ENCODE measurements at regions not wholly inside any gene's neighbourhood (a gene's known extent, or its start where the extent isn't known, plus 50 kb on each side); places are given as distances from the start of the nearest gene placed in this dataset.

- TF ChIP-seq, protein P1, sequence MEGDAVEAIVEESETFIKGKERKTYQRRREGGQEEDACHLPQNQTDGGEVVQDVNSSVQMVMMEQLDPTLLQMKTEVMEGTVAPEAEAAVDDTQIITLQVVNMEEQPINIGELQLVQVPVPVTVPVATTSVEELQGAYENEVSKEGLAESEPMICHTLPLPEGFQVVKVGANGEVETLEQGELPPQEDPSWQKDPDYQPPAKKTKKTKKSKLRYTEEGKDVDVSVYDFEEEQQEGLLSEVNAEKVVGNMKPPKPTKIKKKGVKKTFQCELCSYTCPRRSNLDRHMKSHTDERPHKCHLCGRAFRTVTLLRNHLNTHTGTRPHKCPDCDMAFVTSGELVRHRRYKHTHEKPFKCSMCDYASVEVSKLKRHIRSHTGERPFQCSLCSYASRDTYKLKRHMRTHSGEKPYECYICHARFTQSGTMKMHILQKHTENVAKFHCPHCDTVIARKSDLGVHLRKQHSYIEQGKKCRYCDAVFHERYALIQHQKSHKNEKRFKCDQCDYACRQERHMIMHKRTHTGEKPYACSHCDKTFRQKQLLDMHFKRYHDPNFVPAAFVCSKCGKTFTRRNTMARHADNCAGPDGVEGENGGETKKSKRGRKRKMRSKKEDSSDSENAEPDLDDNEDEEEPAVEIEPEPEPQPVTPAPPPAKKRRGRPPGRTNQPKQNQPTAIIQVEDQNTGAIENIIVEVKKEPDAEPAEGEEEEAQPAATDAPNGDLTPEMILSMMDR (IDR thresholded peaks at IDR 0.05): no peak
- TF ChIP-seq FOSB (CRISPR knock-in tag; IDR thresholded peaks at IDR 0.05): no peak
- TF ChIP-seq POLR2A (IDR thresholded peaks at IDR 0.05; ENCODE audit: low read length): no peak
- TF ChIP-seq POLR2AphosphoS2 (conservative IDR thresholded peaks at IDR 0.05; ENCODE audit: low read length): no peak
- no peak for TF ChIP-seq RAD21 (conservative IDR thresholded peaks at IDR 0.05 in 1 of 2, IDR thresholded peaks at IDR 0.05 in 1 of 2)
- no peak for TF ChIP-seq ELK1 (IDR thresholded peaks at IDR 0.05; ENCODE audit: low read depth, low read length)
Observed at GRCh38 chr18:61951396-61951795, 58.6 kb upstream of the RNF152 start.
